Left hindlimb (tissue), 1 donor: ENCODE measurements at regions not wholly inside any gene's neighbourhood (a gene's known extent, or its start where the extent isn't known, plus 50 kb on each side); places are given as distances from the start of the nearest gene placed in this dataset.

Experiments used
- DNase-seq: peaks from one replicate; pipeline ENCODE4 v3.0.0-alpha.2; 2018

DNA sequence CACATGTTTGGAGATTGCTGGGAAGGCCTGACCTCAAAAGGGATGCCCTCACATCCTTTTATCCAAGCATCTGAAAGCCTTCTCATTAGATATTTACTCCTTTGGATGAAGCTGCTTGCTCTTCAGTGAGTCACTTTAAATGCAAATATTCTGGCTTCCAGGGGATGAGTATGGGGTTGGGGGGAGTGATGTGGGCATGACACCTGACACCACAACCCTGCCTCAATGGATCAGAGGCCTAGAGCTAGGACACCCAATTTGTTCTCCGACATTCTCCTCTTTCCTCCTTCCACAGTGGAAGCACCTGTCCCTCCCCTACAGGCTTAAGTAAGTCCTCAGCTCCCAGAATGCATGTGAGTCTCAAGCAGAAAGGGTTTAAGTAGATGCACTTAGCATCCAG lies 238.3 kb downstream of the OMA1 start:
- no peak for DNase-seq

GRCh38 chr1:58307431-58307830 lies 239.1 kb downstream of the OMA1 start:
- peak; percentile 44 for DNase-seq

GRCh38 chr1:58305622-58306021 lies 240.9 kb downstream of the OMA1 start:
- DNase-seq, result no peak

DNA sequence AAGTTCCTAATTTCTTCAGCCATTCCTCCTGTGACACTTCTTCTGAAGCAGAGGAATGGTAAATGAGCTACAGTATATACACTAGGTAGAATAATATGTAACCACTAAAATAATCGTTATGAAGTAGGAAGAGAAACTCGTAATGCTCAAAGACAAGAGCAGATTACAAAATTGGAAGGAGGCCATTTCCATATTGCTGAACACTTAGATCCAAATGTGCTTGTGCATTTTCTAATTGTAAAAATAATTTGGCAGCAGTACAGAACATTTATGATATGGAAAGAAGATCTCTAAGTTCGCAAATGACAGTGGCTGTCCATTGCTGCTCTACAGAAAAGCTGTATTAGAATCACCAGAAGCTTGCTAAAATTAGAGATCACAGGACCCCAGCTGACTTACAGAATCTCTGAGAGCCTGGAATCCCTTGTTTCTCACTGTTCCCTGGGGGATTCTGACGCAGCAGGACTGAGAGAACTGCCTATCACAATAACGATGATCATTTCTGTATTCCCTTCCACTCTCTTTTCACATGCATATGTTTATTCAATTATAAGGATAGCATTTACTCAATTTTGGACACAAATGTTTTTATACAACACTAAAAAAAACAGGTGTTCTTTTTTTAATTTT lies 242.1 kb downstream of the OMA1 start:
- DNase-seq, result no peak

DNA sequence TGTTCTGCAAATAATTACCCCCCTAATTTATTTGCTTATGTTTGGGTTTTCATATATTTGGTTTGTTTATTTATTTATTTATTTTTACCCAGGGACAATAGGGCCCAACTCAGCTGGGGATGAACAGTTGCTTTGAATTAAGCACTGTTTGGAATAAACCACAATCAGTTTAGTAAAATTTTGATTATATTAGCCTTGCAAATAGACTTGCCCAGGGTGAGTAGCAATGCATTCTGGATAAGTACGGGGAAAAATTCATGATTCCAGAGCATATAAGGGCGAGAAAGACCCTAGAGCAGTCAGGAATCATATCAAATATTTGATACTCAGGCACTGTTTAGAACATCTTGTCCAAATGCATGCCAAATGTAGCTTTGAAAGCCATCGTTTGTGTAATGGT lies 242.7 kb downstream of the OMA1 start:
- DNase-seq, result no peak

DNA sequence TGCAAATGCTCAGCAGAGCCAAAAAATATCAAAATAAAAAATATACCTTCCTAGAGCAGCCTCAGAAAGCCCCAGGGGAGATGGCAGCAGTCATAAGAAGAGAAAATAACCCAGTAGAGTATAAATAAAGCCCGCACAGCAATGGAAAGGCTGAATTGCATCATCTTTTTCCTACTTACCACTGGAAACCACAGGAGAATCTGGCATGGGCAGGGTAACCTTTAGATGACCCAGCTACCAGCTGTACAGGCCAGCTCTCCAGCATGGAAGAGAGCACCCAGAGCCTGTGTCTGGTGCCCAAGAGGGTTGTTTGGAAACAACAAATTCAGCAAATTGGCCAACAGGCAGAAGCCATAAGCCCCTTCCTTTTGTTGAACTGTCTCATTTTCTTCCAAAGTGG lies 253.1 kb downstream of the OMA1 start:
- DNase-seq, result no peak

DNA sequence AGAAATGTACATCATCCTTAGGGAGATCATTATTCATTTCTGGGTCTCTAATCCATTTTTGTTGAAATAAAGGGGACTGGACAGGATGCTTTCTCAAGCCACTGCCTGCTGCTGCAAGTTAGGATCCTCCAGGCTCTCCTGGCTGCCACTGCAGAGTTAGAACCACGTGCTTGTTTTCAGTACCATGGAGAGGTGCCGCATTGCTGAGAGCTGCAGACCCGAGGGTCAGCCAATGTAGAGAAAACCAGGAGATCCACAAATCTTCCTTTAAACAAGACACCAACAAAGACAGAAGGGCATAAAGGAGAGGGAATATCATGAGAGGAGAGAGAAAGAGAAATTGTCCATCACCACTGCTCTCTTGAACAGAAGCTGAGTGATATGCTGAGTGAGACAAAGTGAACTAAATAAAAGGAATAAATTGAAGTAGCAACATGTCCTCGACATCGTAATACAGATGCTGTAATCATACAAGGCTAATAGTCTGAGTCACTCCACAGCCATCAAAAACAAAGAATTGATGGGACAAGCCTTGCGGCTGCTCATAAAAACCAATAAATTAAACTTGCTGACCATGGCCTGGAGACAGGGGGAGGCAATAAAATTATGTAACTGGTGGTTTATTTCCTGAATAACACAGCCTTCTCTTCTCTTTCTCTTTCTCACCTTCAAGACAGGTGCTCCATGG lies 255.7 kb downstream of the OMA1 start:
- peak; percentile 49 for DNase-seq

GRCh38 chr1:58288624-58289142 lies 257.8 kb downstream of the OMA1 start:
- DNase-seq, result no peak

DNA sequence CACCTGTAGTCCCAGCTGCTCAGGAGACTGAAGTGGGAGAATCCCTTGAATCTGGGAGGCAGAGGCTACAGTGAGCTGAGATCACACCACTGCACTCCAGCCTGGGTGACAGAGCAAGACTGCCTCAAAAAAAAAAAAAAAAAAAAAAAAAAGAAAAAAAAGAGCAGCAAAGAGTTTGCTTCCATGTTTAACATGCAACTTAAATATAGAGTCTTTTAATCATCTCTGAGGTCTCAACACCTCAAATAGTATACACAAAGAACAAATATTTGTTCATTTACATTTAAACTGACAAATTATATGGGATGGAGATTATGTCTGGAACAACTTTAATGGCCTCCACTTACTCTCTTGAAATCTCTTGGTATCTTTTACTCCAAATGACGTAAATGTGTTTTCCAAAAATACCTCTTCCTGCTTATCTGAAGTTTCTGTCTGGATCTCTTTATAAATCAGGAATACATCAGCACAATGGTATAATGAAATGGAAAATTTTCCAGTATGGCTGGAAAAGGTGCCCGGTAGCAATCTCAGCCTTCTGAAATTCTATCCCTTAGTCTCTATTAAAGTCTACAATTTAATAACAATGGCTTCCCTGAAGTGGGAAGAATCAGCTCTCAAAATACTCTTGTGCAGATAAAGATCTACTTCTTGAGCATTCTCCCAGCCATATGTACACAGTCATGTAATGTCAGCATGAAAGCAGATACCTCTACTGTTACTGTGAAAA lies 258.5 kb downstream of the OMA1 start:
- DNase-seq, result no peak

DNA sequence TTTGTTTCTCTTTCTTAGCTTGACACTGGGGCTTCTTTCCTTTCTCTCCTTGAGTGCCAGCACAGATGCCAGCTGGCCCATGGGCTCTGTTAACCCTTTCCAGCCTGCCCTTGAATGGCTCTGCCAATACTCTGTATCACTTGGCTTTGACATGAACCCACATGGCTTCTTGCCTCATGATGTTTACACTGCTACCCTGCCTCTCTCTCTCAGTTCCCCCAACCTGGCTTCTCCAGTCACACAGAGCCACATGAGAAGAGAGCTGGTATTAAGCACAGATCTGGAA lies 262.4 kb downstream of the OMA1 start:
- no peak for DNase-seq

GRCh38 chr1:58283388-58284224 lies 262.9 kb downstream of the OMA1 start:
- no peak for DNase-seq

- no peak for DNase-seq
Observed at GRCh38 chr1:58282623-58283387, 263.7 kb downstream of the OMA1 start.

DNA sequence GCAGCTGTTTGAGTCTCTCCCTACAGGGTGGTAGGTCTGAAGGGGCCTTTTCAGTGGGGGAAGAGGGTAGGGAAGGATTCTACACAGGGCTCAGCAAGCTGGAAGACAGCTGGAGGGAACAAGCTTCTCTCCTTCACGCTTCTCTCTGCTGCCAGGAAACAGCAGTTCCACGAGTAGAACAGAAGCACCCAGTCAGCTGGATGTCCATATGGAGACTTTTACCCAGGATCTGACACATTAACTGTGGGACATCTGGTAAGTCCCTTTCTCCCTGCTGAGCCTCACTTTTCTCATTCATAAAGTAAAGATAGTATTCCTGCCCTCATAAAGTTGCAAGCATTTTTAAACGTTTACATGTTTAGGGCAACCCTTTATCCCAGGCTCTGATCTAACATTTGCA lies 280.3 kb downstream of the OMA1 start:
- DNase-seq, result no peak

- no peak for DNase-seq
Observed at GRCh38 chr1:58264462-58264861, 282.1 kb downstream of the OMA1 start.

DNA sequence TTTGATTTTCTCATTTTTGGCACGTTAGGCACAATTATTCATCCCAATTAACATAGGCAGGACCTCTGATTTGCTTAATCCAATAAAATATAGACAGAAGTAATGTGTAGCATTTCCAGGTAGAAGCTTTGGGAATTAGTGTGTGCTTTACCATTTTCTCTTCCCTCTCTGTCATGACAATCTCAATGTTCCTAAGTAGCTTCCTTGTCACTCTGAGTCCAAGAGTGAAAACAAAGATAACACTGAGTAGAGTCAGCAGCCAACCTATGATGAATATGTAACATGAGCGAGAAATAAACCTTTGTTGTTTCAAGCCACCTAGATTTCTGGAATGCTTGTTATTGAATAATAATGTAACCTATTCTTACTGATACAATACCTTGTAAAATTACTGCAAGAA lies 283.8 kb downstream of the OMA1 start:
- DNase-seq, result no peak

DNA sequence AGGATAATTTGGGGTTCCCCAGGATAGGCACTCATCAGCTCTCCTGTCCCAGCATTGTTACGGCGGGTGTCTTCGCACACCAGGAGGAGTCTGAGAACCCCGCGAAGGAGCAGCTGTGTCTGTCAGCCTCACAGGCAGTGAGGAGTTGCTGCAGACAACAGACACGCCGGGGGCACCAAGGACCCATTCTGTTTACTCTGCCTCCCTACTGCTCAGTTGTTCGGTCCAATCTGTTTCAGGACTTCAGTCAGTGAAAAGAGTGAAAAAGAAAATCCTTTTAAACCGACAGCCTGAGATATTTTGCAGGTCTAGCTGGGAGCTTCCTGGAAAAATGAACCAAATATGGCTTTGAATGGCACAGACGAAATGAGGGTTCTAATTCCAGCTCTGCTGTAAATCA lies 288.4 kb downstream of the OMA1 start:
- DNase-seq, result no peak

- no peak for DNase-seq
Observed at GRCh38 chr1:58257003-58257402, 289.5 kb downstream of the OMA1 start.

DNA sequence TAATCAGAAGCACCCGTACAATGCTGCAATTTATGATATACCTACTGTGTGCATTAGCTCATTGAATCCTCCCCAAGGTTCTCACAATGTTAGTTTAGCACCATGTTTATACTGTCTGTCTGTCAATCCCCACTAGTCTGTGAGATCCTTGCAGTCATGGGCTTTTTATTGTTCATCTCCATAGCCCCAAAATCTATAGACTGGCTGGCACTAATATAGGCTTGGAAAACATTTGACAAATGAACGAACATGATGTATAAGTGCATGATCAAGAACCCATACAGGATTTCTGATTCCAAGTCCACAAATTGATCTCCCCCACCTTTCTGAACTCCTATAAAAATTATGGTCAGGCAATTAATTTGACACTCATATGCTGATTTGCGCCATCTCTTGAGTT lies 290.0 kb downstream of the OMA1 start:
- no peak for DNase-seq

GRCh38 chr1:58256041-58256440 lies 290.5 kb downstream of the OMA1 start:
- no peak for DNase-seq

DNA sequence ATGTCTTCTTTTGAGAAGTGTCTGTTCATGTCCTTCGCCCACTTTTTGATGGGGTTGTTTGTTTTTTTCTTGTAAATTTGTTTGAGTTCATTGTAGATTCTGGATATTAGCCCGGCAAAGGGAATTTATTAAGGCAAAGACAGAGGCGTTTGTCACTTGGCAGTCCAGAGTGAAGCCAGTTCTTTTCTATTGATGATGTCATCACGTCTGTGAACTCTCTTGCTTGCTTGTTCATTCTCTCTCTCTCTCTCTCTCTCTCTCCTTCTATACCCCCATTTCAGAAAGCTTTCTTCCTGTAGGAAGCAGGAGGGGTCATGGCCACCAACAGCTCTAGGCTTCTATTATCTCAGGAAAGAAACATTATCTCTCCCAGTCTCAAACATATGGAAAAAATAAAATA lies 291.3 kb downstream of the OMA1 start:
- no peak for DNase-seq

DNA sequence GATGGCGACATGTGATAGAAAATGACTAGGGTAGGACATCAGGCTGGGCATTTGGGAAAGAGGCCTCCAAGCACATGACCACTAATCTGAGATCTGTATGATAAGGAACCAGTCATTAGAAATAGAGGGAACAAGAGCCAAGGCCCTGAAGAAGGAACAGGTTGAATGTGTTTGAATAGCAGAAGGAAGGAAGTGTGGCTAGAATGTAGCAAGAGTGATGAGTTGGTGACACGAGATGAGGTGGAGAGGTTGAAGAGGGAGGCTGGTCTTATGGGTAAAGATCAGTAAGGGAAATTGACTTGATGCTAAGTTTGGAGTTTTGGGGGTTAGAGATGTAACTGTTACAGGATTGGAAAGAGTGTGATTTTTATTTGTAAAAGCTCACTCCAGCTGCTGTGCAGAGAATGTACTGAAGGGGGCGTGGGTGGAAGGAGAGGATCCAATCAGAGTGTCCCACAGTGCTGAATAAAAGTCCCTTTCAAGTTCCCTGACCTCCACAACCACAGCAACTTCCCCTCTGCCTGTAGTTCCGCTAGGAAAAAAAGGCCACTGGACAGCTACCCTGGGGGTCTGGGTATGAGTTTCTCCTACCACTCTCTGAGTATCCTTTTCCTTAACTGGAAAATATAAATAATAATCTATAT lies 295.0 kb downstream of the OMA1 start:
- DNase-seq, result no peak

DNA sequence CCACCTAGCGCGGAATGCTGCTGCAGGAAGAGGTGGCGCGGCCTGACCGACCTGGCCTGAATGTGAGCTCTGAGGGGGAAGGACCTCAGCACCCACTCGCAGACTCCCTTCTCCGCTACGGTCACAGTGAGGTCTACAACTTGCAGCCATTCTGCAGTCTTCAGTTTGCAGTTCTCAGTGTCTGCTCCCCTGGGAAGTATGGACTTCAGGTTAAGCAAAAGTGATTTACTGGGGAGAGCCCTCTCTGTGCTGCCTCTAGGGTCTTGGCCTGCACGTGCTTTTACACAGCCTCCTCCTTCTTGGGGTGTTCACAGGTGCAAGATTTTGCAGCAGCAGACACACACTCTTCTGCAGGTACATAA lies 296.0 kb downstream of the OMA1 start:
- DNase-seq, result no peak
